ENCODE measurements at regions not wholly inside any gene's neighbourhood (a gene's known extent, or its start where the extent isn't known, plus 50 kb on each side); places are given as distances from the start of the nearest gene placed in this dataset.

GRCh38 chr14:26319139-26319864 lies 278.5 kb downstream of the NOVA1 start:
- no peak overlapping the region for H3K4ac ChIP-seq (ENCODE audit: low read depth, low read length)
- WGBS (ENCODE audit: extremely low coverage, insufficient coverage, insufficient read length), result no CpG with 5 or more reads among the region's 5 CpGs

GRCh38 chr14:26304056-26304455 lies 293.8 kb downstream of the NOVA1 start:
- Histone ChIP-seq H4K91ac (ENCODE audit: low read depth, low read length) (no peak overlapping the region), H3K4ac (ENCODE audit: low read depth, low read length) (no peak overlapping the region), H3K79me2 (ENCODE audit: control insufficient read depth, insufficient read depth, low read length, poor library complexity) (no peaks in the 10 kb centered on the region), H4K12ac (ENCODE audit: low read depth, low read length) (no peak overlapping the region), H2AK5ac (ENCODE audit: low read length) (no peak overlapping the region), H3K9ac (ENCODE audit: low read length) (no peak overlapping the region), H3K36me3 (ENCODE audit: control insufficient read depth in 1 of 2, insufficient read depth in 2 of 2, low read length in 2 of 2) (no peaks in the 10 kb centered on the region), H2BK120ac (ENCODE audit: insufficient read depth, low read length, poor library complexity) (no peak overlapping the region), H3K14ac (ENCODE audit: low read length) (no peak overlapping the region), H4K8ac (ENCODE audit: low read depth, low read length) (no peak overlapping the region), H3K4me1 (ENCODE audit: control insufficient read depth in 1 of 2, insufficient read depth in 2 of 2, low read length in 2 of 2) (no peaks in the 10 kb centered on the region), H3K18ac (ENCODE audit: low read length) (no peak overlapping the region), H3K79me1 (ENCODE audit: low read length) (no peaks in the 10 kb centered on the region), H2BK12ac (ENCODE audit: low read length) (no peak overlapping the region), H2AFZ (ENCODE audit: insufficient read depth, low read length, poor library complexity) (no peak overlapping the region), H3K27me3 (ENCODE audit: insufficient read depth, low read length) (no peaks in the 10 kb centered on the region), H2BK5ac (ENCODE audit: low read depth, low read length, poor library complexity) (no peak overlapping the region), H3K23ac (ENCODE audit: low read length) (no peak overlapping the region), H3K4me3 (ENCODE audit: low read depth, low read length) (no peak overlapping the region), H3K27ac (ENCODE audit: low read depth, low read length) (no peak overlapping the region), H3K9me3 (ENCODE audit: insufficient read depth, low read depth, low read length) (no peaks in the 10 kb centered on the region), H3K4me2 (ENCODE audit: low read length) (no peak overlapping the region)
- DNase-seq, result no peak

More at GRCh38 chr14:26319139-26319864, 278.5 kb downstream of the NOVA1 start:
- no peaks in the 10 kb centered on the region for H3K4me1 ChIP-seq (ENCODE audit: control insufficient read depth in 1 of 2, insufficient read depth in 2 of 2, low read length in 2 of 2)
- no peak overlapping the region for H3K14ac ChIP-seq (ENCODE audit: low read length)
- no peak overlapping the region for H3K4me2 ChIP-seq (ENCODE audit: low read length)
- H3K9me3 ChIP-seq (ENCODE audit: insufficient read depth, low read depth, low read length), result no peaks in the 10 kb centered on the region
- H2AK5ac ChIP-seq (ENCODE audit: low read length), result no peak overlapping the region
- no peak overlapping the region for H3K4me3 ChIP-seq (ENCODE audit: low read depth, low read length)
- H3K79me2 ChIP-seq (ENCODE audit: control insufficient read depth, insufficient read depth, low read length, poor library complexity), result no peaks in the 10 kb centered on the region
- no peaks in the 10 kb centered on the region for H3K36me3 ChIP-seq (ENCODE audit: control insufficient read depth in 1 of 2, insufficient read depth in 2 of 2, low read length in 2 of 2)
- H4K12ac ChIP-seq (ENCODE audit: low read depth, low read length), result no peak overlapping the region
- H3K9ac ChIP-seq (ENCODE audit: low read length), result no peak overlapping the region
- H4K8ac ChIP-seq (ENCODE audit: low read depth, low read length), result no peak overlapping the region
- no peak overlapping the region for H2BK5ac ChIP-seq (ENCODE audit: low read depth, low read length, poor library complexity)
- no peaks in the 10 kb centered on the region for H3K27me3 ChIP-seq (ENCODE audit: insufficient read depth, low read length)
- DNase-seq, result no peak
- H2BK12ac ChIP-seq (ENCODE audit: low read length), result no peak overlapping the region
- no peak overlapping the region for H2AFZ ChIP-seq (ENCODE audit: insufficient read depth, low read length, poor library complexity)
- H2BK120ac ChIP-seq (ENCODE audit: insufficient read depth, low read length, poor library complexity), result no peak overlapping the region
- H3K18ac ChIP-seq (ENCODE audit: low read length), result no peak overlapping the region
- no peak overlapping the region for H4K91ac ChIP-seq (ENCODE audit: low read depth, low read length)
- H3K79me1 ChIP-seq (ENCODE audit: low read length), result no peaks in the 10 kb centered on the region
- no peak overlapping the region for H3K23ac ChIP-seq (ENCODE audit: low read length)
- H3K27ac ChIP-seq (ENCODE audit: low read depth, low read length), result no peak overlapping the region

- no peak overlapping the region for H3K27ac ChIP-seq (ENCODE audit: low read depth, low read length)
- no peak overlapping the region for H4K91ac ChIP-seq (ENCODE audit: low read depth, low read length)
- no peak overlapping the region for H3K23ac ChIP-seq (ENCODE audit: low read length)
- WGBS (ENCODE audit: extremely low coverage, insufficient coverage, insufficient read length), result no CpG with 5 or more reads among the region's 3 CpGs
- H3K4ac ChIP-seq (ENCODE audit: low read depth, low read length), result no peak overlapping the region
- H4K12ac ChIP-seq (ENCODE audit: low read depth, low read length), result no peak overlapping the region
- no peaks in the 10 kb centered on the region for H3K27me3 ChIP-seq (ENCODE audit: insufficient read depth, low read length)
- no peak overlapping the region for H2AK5ac ChIP-seq (ENCODE audit: low read length)
- no peaks in the 10 kb centered on the region for H3K9me3 ChIP-seq (ENCODE audit: insufficient read depth, low read depth, low read length)
- H2BK5ac ChIP-seq (ENCODE audit: low read depth, low read length, poor library complexity), result no peak overlapping the region
- H3K4me1 ChIP-seq (ENCODE audit: control insufficient read depth in 1 of 2, insufficient read depth in 2 of 2, low read length in 2 of 2), result peaks cover 0 to 2% of the 10 kb centered on the region in 2 experiments
- no peak overlapping the region for H3K18ac ChIP-seq (ENCODE audit: low read length)
- no peak overlapping the region for H2BK12ac ChIP-seq (ENCODE audit: low read length)
- no peak overlapping the region for H3K4me3 ChIP-seq (ENCODE audit: low read depth, low read length)
- no peak overlapping the region for H2AFZ ChIP-seq (ENCODE audit: insufficient read depth, low read length, poor library complexity)
- no peak overlapping the region for H3K9ac ChIP-seq (ENCODE audit: low read length)
- H3K36me3 ChIP-seq (ENCODE audit: control insufficient read depth in 1 of 2, insufficient read depth in 2 of 2, low read length in 2 of 2), result no peaks in the 10 kb centered on the region
- H3K79me1 ChIP-seq (ENCODE audit: low read length), result peaks cover 2% of the 10 kb centered on the region
- DNase-seq, result no peak
- no peak overlapping the region for H4K8ac ChIP-seq (ENCODE audit: low read depth, low read length)
- no peak overlapping the region for H2BK120ac ChIP-seq (ENCODE audit: insufficient read depth, low read length, poor library complexity)
- H3K4me2 ChIP-seq (ENCODE audit: low read length), result no peak overlapping the region
- no peaks in the 10 kb centered on the region for H3K79me2 ChIP-seq (ENCODE audit: control insufficient read depth, insufficient read depth, low read length, poor library complexity)
- H3K14ac ChIP-seq (ENCODE audit: low read length), result no peak overlapping the region
Measured at GRCh38 chr14:26293909-26294308, 303.9 kb downstream of the NOVA1 start.

GRCh38 chr14:26289891-26290486 lies 307.8 kb downstream of the NOVA1 start:
- Histone ChIP-seq H3K4ac (ENCODE audit: low read depth, low read length) (no peak overlapping the region), H3K14ac (ENCODE audit: low read length) (no peak overlapping the region), H3K4me3 (ENCODE audit: low read depth, low read length) (no peak overlapping the region), H3K4me2 (ENCODE audit: low read length) (no peak overlapping the region), H3K4me1 (ENCODE audit: control insufficient read depth in 1 of 2, insufficient read depth in 2 of 2, low read length in 2 of 2) (peaks cover 0 to 2% of the 10 kb centered on the region in 2 experiments), H2BK12ac (ENCODE audit: low read length) (no peak overlapping the region), H4K12ac (ENCODE audit: low read depth, low read length) (no peak overlapping the region), H3K23ac (ENCODE audit: low read length) (no peak overlapping the region), H3K27me3 (ENCODE audit: insufficient read depth, low read length) (no peaks in the 10 kb centered on the region), H4K91ac (ENCODE audit: low read depth, low read length) (no peak overlapping the region), H2AFZ (ENCODE audit: insufficient read depth, low read length, poor library complexity) (no peak overlapping the region), H2AK5ac (ENCODE audit: low read length) (no peak overlapping the region), H3K9ac (ENCODE audit: low read length) (no peak overlapping the region), H3K36me3 (ENCODE audit: control insufficient read depth in 1 of 2, insufficient read depth in 2 of 2, low read length in 2 of 2) (no peaks in the 10 kb centered on the region), H3K27ac (ENCODE audit: low read depth, low read length) (no peak overlapping the region), H3K9me3 (ENCODE audit: insufficient read depth, low read depth, low read length) (no peaks in the 10 kb centered on the region), H2BK5ac (ENCODE audit: low read depth, low read length, poor library complexity) (no peak overlapping the region), H3K79me1 (ENCODE audit: low read length) (peaks cover 2% of the 10 kb centered on the region), H4K8ac (ENCODE audit: low read depth, low read length) (no peak overlapping the region), H3K79me2 (ENCODE audit: control insufficient read depth, insufficient read depth, low read length, poor library complexity) (no peaks in the 10 kb centered on the region), H3K18ac (ENCODE audit: low read length) (no peak overlapping the region), H2BK120ac (ENCODE audit: insufficient read depth, low read length, poor library complexity) (no peak overlapping the region)
- no CpG with 5 or more reads among the region's 4 CpGs for WGBS (ENCODE audit: extremely low coverage, insufficient coverage, insufficient read length)
- DNase-seq, result no peak
